GM18861 (cell line): ENCODE measurements at regions not wholly inside any gene's neighbourhood (a gene's known extent, or its start where the extent isn't known, plus 50 kb on each side); places are given as distances from the start of the nearest gene placed in this dataset.

Source experiments
- ATAC-seq: cut with Tn5 transposase; IDR thresholded peaks from one replicate; pipeline ENCODE4 v1.9.1; 2021; ENCODE audit not compliant: unreplicated experiment

DNA sequence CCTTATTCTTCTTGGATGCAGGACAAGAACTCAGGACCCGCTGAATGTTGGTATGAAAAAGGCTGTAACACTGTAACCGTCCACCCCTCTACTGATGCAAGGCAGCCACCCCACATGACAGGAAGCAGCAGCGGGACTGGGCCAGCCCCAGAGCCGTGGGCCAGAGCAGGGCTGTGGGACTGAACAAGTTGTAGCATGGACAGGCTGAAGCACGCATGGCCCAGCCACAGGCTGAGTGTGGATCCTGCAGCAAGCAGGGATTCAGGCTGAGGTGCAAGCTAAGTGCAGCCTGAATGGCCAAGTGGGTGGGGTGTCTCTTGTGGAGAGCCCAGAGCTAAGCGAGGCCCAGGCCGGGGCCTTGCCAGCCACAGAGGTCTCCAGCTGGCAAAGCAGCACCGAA, 632.2 kb downstream of the SPOCK3 start:
- no peak for ATAC-seq

DNA sequence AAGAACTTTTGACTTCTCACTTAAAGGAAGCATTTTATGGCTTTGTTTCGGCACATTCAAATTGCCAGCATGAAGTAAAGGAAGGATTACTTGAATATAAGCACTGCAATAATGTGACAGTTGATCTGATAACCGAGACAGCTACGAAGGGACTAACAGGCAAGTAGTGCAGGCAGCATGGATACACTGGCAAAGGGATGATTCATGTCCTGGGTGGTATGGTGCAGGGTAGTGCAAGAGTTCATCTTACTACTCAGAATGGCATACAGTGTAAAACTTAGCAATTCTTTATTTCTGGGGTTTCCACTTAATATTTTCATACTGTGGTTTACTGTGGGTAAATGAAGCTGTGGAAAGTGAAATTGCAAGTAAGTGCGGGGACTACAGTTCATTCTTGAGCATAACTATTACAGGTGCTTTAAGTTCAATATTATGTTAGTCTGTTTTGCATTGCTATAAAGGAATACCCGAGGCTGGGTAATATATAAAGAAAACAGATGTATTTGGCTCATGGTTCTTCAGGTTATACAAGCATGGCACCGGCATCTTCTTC, 611.8 kb downstream of the SPOCK3 start:
- peak; percentile 34 for ATAC-seq

DNA sequence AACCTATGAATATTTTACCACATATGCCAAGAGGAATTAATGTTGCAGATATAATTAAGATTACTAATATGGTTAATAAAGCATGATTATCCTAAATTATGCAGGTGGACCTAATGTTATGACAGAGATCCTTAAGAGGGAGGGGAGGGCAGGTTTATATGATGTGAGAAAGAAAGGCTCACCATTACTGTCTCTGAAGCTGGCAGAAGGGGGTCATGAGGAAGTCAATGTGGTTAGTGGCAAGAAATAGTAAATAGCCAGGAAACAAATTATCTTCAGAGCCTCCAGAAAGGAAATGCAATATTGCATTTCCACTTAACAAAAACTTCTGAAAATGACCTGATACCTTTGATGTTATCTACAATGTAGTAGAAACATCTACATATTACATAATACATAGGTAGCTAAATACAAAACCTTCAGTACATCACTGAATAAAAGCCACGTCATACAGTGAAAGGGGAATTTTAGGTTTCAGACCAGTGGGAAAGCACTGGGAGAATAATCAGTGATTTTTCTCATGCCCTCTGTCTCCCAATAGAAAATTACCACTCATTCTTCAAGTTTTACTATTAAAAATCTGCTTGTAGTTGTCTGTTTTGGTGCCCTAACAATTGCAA, 609.2 kb downstream of the SPOCK3 start:
- peak; percentile 62 for ATAC-seq

DNA sequence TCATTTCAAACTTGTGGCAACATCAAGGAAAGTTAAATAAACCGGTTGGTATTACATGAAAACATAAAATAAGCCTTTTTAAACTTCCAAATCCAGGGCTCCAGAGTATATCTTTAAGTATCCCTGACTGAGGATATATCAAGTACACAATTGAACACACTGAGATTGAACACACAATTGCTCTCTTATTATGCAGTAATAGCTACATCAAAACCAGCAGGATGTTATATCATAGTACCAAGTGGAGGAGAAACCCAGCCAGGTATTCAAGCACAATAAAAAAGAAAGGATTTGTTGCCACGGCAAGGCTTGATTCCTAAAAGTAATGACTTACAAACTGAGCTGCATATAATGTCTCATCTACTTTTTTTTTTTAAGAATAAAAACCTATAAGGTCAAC, 605.8 kb downstream of the SPOCK3 start:
- ATAC-seq, result no peak

DNA sequence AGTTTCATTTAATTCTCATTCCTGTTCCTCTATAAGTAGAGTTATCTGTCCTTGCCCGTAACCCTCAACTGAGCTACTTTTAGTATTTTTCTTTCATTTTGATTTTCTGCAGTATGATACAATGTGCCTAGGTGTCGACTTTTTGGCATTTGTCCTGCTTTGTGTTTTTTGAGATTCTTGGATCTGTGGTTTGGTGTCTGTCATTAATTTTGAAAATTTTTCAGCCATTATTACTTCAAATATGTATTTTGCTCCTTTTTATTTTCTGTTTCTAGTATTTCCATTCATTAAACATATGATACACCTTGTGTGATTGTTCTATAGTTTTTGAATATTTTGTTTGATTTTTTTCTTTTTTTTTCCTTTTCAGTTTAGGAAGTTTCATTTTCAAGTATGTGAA, 598.9 kb downstream of the SPOCK3 start:
- ATAC-seq, result no peak

DNA sequence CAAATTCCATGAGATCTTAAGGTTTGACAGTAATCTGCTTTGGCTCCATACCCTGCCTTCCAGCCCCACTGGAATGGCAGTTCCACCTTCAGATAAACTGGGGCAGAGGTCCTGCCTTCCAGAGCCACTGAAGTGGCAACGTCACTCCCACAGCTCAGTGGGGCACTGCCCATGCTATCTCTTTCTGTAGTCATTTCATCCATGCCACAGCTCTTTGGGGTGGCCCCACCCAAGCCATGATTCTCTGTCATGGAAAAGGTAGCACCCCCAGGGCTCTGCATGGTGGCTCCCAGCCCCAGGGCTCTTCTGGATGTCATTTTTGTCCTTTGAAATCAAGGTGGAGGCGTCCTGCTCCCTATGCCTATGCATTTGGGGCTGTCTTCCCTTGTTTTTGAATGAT, 596.5 kb downstream of the SPOCK3 start:
- no peak for ATAC-seq

DNA sequence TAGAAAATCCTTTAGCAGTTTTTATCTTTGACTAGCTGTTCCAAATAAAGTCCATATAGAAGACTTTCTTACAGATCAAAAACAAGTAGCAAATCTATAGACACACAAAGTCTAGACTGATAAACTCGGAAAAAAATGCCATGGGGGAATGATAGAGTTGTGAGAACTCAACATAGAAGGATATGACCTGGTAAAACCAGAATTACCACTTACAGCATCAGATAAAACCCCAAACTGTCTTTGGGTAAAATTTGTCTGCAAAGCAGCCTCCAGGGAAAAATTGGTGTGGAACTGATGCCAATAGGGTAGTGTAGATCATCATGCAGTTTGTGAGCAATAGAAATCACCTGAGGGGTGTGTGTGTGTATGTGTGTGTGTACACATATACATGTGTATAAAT, 579.1 kb downstream of the SPOCK3 start:
- ATAC-seq, result no peak

DNA sequence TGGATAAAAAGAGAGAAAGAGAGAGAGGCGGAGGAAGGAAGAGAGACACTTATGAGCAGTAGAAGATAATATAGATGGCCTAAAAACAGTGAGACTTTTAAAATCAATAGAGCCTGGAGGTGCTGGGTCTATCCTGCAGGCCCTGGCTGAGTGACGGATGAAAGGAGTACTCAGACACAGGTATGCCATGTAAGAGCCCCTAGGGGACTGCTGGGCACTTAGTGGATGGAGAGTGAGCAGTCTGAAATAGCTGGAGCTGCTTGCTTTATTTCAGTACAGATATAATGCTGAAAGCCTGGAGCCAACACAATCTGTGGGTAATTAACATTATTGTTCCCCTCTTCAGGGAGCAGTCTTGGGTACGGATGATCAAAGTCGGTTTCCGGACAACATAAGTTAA, 578.6 kb downstream of the SPOCK3 start:
- ATAC-seq, result no peak

DNA sequence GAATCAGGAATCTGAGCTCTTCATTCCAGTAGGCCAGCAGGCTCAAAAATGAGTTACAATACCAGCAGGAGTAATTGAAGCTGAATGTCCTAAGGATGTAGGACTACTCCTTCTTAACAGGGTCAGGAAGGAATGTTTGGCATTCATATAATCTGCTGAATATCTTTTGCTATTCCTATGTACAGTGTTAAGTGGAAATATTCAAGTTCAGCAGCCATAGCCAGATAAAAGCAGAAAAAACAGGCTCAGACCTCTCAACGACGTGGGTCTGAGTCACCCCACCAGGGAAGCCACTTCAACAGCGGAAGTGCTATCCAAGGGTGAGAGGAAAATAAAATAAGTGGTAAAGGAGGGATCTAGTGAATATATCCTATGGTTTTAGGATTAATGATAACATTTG, 577.0 kb downstream of the SPOCK3 start:
- ATAC-seq, result no peak

DNA sequence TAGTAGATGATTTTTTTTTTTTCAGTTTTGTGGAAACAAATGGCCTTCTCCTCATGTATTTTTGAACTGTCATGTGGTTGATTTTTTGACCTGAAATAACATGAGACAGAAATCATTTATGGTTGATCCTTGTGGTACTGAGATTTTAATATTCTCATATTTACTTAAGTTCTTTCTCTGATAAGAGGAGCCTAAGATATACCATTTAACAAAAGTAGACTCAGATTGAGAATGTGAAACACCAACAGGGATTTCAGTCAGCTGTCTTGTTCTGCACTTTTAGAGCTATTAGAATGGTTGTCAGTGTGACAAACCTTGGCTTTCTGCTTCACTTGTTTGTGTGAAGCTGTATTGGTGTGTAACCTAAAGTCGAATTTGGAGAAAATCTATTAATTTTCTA, 575.7 kb downstream of the SPOCK3 start:
- peak; percentile 23 for ATAC-seq

DNA sequence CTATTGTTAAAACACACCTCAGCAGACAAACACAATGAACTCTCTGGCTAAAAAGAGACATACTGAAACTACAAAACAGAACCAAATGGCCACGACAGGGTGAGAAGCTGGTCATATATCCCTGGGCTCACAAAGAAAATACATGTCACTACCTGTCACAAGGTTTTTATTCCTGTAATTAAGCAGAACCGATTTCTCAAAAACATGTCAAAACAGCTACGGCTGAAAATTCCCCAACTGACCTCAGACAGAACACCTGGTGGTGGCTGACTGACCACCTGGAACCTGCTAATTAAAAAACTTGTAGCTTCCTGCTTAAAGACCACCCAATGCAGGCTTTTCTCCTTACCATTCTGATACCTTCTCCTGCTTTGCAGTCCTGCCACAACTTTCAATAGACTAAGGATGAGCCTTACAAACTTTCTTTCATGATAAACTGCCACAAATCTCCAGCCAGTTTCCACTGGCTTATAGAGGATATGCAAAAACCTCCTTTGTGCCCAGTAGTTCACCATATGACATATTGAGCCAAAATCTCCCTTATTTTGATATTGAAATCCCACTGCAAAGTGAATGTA, 571.9 kb downstream of the SPOCK3 start:
- peak; percentile 89 for ATAC-seq

DNA sequence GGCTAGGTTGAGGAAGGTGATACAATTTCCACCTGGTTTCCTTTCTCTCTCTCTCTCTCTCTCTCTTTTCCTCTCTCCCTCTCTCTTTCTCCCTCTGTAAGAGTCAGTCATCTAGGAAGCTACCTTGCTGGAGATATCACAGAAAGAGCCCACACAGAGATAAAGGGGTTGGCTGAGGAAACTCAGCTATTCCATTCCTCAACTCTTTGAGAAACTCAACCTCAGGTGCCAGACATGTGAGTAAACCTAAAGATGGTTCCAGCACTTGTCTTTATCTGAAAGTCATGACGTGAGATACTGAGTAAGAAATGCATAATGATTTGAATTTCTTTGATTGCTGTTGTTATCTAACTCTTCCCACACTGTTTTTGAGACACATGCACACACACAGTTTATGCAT, 564.0 kb downstream of the SPOCK3 start:
- no peak for ATAC-seq

DNA sequence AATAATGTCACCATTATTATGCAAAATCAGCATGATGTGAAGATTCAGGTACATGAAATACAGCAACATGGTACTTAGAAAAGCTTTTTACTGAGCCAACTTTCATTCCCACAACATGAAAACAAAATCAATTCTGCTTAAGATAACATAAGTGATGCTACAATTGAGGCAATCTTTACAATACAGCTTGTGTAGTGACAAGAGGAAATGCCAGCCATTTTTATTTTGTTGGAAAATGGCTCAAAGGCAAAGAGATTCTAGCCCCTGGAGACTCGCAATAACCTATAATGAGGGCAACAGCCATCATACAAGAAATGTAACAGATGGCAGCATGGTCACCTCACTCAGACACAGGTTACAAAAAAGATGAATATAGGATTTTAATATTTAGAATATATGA, 560.4 kb downstream of the SPOCK3 start:
- ATAC-seq, result no peak

DNA sequence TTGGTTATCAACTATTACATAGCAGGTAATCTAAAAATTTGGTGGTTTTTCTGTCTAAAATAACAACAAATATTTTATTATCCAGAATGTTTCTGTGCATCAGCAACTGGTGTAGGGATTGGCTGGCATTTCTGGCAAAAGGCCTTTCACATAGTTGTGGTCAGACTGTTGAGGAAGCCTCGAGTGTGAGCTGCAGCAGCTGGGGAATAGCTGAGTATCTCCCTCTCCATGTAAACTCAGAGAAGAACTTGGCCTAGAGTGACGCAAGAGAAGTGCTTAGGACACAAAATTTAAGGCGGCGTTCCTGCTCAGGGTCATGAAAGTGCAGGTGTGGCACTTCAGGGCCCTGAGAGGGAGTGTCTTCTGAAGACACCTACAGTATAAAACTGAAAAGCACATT, 558.9 kb downstream of the SPOCK3 start:
- no peak for ATAC-seq

DNA sequence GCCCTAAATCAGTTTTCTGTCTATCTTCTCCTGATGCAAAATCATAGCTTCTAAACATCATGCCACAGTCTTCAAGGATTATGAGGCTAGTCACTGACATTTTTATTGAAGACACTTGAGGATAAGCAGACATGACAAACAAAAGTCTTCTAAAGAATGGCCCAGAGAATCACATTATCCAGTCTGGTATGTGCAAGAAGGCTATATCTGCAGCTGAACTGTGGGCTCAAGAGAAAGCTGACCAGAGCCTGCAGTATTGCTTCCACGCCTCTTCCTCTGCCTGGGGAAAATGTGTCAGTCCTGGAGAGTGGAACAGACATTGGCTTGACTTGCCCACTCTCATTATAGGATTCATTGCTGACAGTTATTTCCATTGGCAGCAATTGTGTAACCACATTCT, 553.5 kb downstream of the SPOCK3 start:
- ATAC-seq, result no peak

DNA sequence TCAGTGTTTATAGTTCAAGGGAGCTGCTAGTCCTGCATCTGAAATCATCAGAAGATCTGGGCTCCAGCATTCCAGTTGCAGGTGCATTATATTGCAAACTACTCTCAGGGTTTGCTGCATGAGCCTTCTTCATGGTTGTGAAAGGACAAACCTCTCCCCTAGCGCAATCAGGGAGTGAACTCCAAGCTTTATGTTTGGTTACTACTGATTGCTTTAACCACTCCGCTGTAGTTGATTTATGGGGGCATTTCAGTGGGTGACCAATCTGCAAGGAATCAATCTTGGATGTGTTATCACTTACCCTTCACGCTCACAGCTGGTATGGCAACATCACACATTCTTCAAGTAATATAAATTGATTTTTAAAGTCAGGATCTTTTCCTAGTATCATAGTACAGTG, 552.1 kb downstream of the SPOCK3 start:
- no peak for ATAC-seq
